Hepatocyte (in vitro differentiated cells): ENCODE measurements at regions not wholly inside any gene's neighbourhood (a gene's known extent, or its start where the extent isn't known, plus 50 kb on each side); places are given as distances from the start of the nearest gene placed in this dataset.

Experiments used
- DNase-seq: peaks from one replicate; pipeline ENCODE4 v3.0.0-alpha.2; 2016; ENCODE audit warnings: low spot score
- H2AFZ ChIP-seq: fragments of 200-600 bp; sonication (generic); 2 replicates; pipeline ENCODE4 v1.6.0; 2016; ENCODE audit warnings: antibody characterized with exemption, mild to moderate bottlenecking
- H3K27ac ChIP-seq: fragments of 200-600 bp; sonication (generic); 2 replicates; pipeline ENCODE4 v1.5.1; 2016; ENCODE audit warnings: mild to moderate bottlenecking
- H3K27me3 ChIP-seq: fragments of 200-600 bp; sonication (generic); 2 replicates; pipeline ENCODE4 v1.6.1; 2016
- H3K36me3 ChIP-seq: fragments of 200-600 bp; sonication (generic); replicated peaks from 2 replicates; pipeline ENCODE4 v1.5.1; 2016; ENCODE audit warnings: low read depth; ENCODE audit not compliant: insufficient read depth
- H3K4me1 ChIP-seq: fragments of 200-600 bp; sonication (generic); 2 replicates; pipeline ENCODE4 v1.5.1; 2016; ENCODE audit warnings: mild to moderate bottlenecking, moderate library complexity; ENCODE audit not compliant: insufficient read depth
- H3K4me2 ChIP-seq: fragments of 200-600 bp; sonication (generic); 2 replicates; pipeline ENCODE4 v1.6.0; 2016
- H3K4me3 ChIP-seq: fragments of 200-600 bp; sonication (generic); 2 replicates; pipeline ENCODE4 v1.5.1; 2016; ENCODE audit warnings: mild to moderate bottlenecking
- H3K79me2 ChIP-seq: fragments of 200-600 bp; sonication (generic); 2 replicates; pipeline ENCODE4 v1.6.0; 2017; ENCODE audit warnings: mild to moderate bottlenecking
- H3K9me2 ChIP-seq: fragments of 200-600 bp; sonication (generic); replicated peaks from 2 replicates; pipeline ENCODE4 v1.6.0; 2017; ENCODE audit warnings: mild to moderate bottlenecking; ENCODE audit not compliant: insufficient read depth
- H3K9me3 ChIP-seq: fragments of 200-600 bp; sonication (generic); 2 replicates; pipeline ENCODE4 v1.5.1; 2016; ENCODE audit warnings: low read depth, mild to moderate bottlenecking
- H4K20me1 ChIP-seq: fragments of 200-600 bp; sonication (generic); 2 replicates; pipeline ENCODE4 v1.6.0; 2016; ENCODE audit warnings: mild to moderate bottlenecking; ENCODE audit not compliant: insufficient read depth, poor library complexity, severe bottlenecking
- EZH2 ChIP-seq: fragments of 200-600 bp; sonication (generic); IDR thresholded peaks from 2 replicates; pipeline ENCODE4 v1.6.1; 2016; ENCODE audit warnings: antibody characterized with exemption, mild to moderate bottlenecking, borderline replicate concordance
- EZH2phosphoT487 ChIP-seq: fragments of 200-600 bp; sonication (generic); IDR thresholded peaks from one replicate; pipeline ENCODE4 v1.6.1; 2018; ENCODE audit warnings: antibody characterized with exemption, mild to moderate bottlenecking, low read depth, moderate library complexity; ENCODE audit not compliant: unreplicated experiment, severe bottlenecking
- WGBS: methylation state at CpG from one replicate; pipeline ENCODE4 v1.1.6; 2016; ENCODE audit warnings: low lambda C conversion rate; ENCODE audit errors: missing lambda C conversion rate; 5-methylcytosine and 5-hydroxymethylcytosine counted together
- TF ChIP-seq, protein P1 (sequence below): fragments of 200-600 bp; sonication (generic); IDR thresholded peaks from 2 replicates; pipeline ENCODE4 v1.5.1; 2016; ENCODE audit warnings: antibody characterized with exemption, mild to moderate bottlenecking; ENCODE audit not compliant: poor library complexity

DNA sequence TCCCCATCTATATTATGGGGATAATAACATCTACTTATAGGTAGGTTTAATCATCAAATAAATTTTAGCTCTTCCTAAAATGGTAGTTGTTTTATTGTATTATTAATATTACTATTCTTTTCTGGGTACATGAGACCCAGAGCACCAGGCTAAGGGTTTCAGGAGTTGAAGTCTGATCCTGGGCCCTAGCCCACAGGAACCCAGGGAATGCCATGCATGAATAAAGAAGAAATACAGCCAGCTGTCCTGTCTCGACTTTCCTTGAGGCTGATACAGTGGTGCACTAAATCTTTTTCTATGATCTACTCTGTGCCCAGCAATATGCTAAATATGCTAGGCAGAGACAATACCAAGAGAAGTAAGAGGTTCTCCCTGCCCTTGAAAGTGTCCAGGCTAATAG, 72.1 kb upstream of the ATP2C1 start:
- Histone ChIP-seq H4K20me1 (no peaks in the 10 kb centered on the region), H3K27ac (no peak overlapping the region), H3K36me3 (no peaks in the 10 kb centered on the region), H3K4me2 (no peak overlapping the region), H3K4me1 (peaks cover 20% of the 10 kb centered on the region), H3K27me3 (no peaks in the 10 kb centered on the region), H3K79me2 (no peaks in the 10 kb centered on the region), H3K4me3 (no peak overlapping the region), H2AFZ (no peak overlapping the region), H3K9me3 (no peaks in the 10 kb centered on the region), H3K9me2 (no peaks in the 10 kb centered on the region)
- TF ChIP-seq EZH2phosphoT487 (no peak), EZH2 (no peak)
- TF ChIP-seq, protein P1, sequence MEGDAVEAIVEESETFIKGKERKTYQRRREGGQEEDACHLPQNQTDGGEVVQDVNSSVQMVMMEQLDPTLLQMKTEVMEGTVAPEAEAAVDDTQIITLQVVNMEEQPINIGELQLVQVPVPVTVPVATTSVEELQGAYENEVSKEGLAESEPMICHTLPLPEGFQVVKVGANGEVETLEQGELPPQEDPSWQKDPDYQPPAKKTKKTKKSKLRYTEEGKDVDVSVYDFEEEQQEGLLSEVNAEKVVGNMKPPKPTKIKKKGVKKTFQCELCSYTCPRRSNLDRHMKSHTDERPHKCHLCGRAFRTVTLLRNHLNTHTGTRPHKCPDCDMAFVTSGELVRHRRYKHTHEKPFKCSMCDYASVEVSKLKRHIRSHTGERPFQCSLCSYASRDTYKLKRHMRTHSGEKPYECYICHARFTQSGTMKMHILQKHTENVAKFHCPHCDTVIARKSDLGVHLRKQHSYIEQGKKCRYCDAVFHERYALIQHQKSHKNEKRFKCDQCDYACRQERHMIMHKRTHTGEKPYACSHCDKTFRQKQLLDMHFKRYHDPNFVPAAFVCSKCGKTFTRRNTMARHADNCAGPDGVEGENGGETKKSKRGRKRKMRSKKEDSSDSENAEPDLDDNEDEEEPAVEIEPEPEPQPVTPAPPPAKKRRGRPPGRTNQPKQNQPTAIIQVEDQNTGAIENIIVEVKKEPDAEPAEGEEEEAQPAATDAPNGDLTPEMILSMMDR = no peak
- DNase-seq = no peak
- 82% methylated on average over 1 of the region's 1 CpG for WGBS

DNA sequence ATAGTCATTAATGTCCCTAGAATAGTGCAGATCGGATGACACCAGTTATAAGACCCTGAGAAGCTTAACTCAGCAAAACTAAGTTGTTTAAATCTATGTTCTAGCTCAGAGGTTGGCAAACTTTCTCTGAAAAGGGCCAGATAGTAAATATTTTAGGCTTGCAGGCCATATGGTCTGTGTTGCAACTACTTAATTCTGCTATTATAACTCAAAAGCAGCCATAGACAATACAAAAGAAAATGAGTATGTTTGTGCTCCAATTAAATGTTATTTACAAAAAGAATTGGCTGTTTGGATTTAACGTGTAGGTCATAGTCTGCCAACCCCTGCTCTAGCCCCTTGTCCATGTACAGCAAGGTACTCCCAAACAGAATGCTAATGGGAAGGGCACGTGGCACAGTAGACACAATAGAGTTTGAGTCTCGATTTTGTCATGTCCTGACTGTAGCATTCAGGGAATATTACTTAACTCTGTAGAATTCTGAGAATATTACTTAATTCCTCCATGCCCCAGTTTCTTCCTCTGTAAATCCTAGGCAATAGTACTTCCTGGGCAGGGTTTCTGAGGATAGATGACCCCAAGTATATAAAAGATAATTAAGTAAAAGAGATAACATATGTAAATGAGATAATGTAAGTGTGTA, 70.5 kb upstream of the ATP2C1 start:
- 70% methylated on average over 4 of the region's 4 CpGs for WGBS
- Histone ChIP-seq H3K9me2 (no peaks in the 10 kb centered on the region), H2AFZ (no peak overlapping the region), H3K4me2 (no peak overlapping the region), H4K20me1 (no peaks in the 10 kb centered on the region), H3K9me3 (no peaks in the 10 kb centered on the region), H3K79me2 (no peaks in the 10 kb centered on the region), H3K4me3 (no peak overlapping the region), H3K27me3 (no peaks in the 10 kb centered on the region), H3K4me1 (peaks cover 20% of the 10 kb centered on the region), H3K36me3 (no peaks in the 10 kb centered on the region), H3K27ac (no peak overlapping the region)
- no peak for DNase-seq
- no peak for TF ChIP-seq EZH2phosphoT487
- no peak for TF ChIP-seq EZH2
- TF ChIP-seq, protein P1 = no peak

DNA sequence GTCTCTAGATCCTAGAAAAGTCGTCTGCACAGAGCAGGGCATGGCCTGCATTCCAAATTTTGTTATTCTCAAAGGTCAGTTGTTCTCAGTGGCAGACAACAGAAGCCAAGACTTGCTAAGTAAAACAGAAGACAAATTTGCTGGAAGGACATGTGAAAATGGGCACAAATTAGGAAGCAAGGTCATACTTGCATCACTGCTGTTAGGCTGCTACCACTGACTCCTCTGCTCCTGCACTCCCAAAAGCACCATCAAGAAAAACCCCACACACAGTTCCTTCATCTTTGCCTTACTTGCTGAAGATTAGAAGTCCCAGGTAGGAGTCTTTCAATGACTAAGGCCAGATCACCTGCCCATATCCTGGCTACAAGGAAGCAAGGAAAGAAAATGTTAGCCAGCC, 69.9 kb upstream of the ATP2C1 start:
- no peak for TF ChIP-seq EZH2
- Histone ChIP-seq H3K27me3 (no peaks in the 10 kb centered on the region), H4K20me1 (no peaks in the 10 kb centered on the region), H3K27ac (no peak overlapping the region), H3K4me1 (peaks cover 20% of the 10 kb centered on the region), H3K36me3 (no peaks in the 10 kb centered on the region), H2AFZ (no peak overlapping the region), H3K4me2 (no peak overlapping the region), H3K79me2 (no peaks in the 10 kb centered on the region), H3K4me3 (no peak overlapping the region), H3K9me3 (no peaks in the 10 kb centered on the region), H3K9me2 (no peaks in the 10 kb centered on the region)
- WGBS = 61% methylated on average over 1 of the region's 1 CpG
- no peak for DNase-seq

DNA sequence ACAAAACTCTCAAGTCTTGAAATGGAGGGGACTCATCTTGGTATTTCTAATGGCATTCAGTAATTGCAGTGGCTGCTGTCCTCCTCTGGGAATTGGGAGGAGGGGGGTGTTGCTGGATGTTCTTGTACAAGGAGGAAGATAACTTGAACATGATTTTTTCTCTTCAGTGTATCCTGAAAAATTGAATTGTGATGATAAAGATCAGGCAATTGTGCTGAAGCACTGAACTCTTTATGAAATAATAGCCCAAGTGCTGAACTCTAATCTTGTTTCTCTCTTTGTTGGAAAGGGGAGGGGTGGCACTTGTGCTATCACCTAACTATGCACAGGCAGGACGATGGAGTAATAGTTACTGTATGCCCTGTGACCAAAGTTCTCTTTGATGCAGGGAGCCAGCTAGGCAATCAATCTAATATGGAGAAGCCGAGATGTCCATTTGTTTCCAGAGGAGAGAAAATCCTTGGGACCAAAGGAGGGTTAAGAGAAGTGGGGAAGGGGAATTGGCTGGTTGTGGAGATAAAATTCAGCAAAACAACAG, 68.1 kb upstream of the ATP2C1 start:
- H3K4me1 ChIP-seq = peaks cover 20% of the 10 kb centered on the region
- H3K9me2 ChIP-seq = no peaks in the 10 kb centered on the region
- H3K27ac ChIP-seq = peak overlapping the region; percentile 79
- no peaks in the 10 kb centered on the region for H4K20me1 ChIP-seq
- no peaks in the 10 kb centered on the region for H3K27me3 ChIP-seq
- no peak for TF ChIP-seq EZH2phosphoT487
- TF ChIP-seq, protein P1 = no peak
- no peak overlapping the region for H3K4me3 ChIP-seq
- peak; percentile 39 for DNase-seq
- peak overlapping the region; percentile 38 for H3K4me2 ChIP-seq
- no peaks in the 10 kb centered on the region for H3K36me3 ChIP-seq
- WGBS = 68% methylated on average over 2 of the region's 2 CpGs
- H3K9me3 ChIP-seq = no peaks in the 10 kb centered on the region
- no peak overlapping the region for H2AFZ ChIP-seq
- H3K79me2 ChIP-seq = no peaks in the 10 kb centered on the region
